Hematopoietic multipotent progenitor cell treated with erythropoietin and hydrocortisone succinate and interleukin-3 and kit ligand, for 17 days (in vitro differentiated cells): ENCODE measurements at regions not wholly inside any gene's neighbourhood (a gene's known extent, or its start where the extent isn't known, plus 50 kb on each side); places are given as distances from the start of the nearest gene placed in this dataset.

Source experiments
- DNase-seq: peaks from one replicate; pipeline ENCODE4 v3.0.0-alpha.2; 2015; ENCODE audit warnings: low spot score

- DNase-seq: no peak
These were observed 380.8 kb downstream of the TMA16 start for GRCh38 chr4:163875327-163875726.

GRCh38 chr4:163878336-163879121, 384.0 kb downstream of the TMA16 start:
- DNase-seq: no peak

GRCh38 chr4:163892417-163892816, 397.9 kb downstream of the TMA16 start:
- DNase-seq: no peak

- no peak for DNase-seq
These were observed 401.0 kb downstream of the TMA16 start for GRCh38 chr4:163895378-163896005.

DNA sequence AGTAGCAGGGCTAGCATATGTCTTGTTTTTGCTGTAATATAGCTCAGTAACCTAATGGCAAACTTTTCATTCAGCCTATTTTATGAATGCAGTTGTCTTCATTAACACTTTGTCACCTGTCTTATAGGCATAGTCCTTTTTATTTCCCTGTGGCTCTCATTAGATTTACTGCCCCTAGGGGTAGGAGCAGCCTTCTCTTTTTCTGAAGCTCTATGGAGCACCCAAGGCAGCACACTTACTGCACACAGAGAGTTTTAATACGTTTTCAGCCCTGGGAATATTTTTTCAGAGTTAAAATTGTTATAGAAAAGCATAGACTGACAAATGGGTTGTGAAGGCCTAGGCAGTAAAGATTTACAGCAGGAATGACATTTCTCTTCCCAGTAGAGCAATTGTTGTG, 406.8 kb downstream of the TMA16 start:
- DNase-seq: no peak

DNA sequence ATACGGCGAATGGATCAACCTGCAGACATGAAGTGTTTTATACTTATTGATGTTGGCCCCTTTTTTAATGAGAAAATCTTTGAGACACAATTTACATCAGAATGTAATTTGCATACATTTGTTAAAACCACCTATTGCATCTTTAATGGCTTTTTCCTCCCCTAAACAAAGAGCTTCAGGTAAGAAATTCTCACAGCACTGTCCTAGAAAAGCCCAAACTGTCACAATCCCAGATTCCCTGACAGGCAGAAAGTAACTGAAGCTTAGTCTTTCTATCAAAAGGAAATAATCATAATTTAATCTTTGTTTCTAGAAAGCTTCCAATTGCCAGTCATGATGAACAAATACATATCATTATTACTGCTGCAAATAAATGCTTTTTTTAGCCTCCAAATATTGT, 407.9 kb downstream of the TMA16 start:
- DNase-seq: no peak

DNA sequence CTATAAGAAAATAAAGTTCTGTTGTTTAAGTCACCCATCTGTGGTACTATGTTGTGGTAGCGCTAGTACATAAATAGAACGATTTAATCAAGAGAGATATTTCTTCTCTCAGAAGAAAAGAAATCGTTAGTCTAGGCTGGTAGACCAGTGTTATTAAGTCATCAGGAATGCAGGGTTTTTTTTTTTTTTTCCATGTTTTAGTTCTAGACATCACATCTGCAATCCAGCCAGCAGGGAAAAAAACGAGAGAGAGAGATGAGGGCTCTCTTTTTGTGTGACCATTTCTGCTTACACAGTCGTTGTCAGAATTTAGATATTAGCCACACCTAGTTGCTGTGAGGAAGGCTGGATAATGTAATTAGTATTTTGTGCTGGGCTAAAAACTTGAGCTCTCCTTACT, 417.4 kb downstream of the TMA16 start:
- DNase-seq: no peak

DNA sequence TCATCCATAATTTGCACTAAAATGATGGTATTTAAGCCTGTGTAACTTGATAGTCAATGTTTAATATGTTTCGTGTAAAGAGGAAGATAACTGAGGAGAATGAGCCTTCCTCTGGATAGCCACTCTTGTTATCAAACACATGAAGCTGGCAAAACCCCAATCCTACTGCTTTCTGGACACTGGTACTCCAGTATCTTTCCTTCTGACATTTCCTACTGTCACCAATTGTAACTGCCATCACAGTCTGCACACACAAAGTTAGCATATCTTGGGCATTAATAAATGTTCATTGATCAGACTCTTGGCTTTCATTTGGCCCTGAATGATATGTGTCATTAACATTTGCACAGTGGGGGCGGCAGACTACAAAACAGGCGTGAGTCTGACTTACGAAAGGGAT, 419.1 kb downstream of the TMA16 start:
- no peak for DNase-seq

DNA sequence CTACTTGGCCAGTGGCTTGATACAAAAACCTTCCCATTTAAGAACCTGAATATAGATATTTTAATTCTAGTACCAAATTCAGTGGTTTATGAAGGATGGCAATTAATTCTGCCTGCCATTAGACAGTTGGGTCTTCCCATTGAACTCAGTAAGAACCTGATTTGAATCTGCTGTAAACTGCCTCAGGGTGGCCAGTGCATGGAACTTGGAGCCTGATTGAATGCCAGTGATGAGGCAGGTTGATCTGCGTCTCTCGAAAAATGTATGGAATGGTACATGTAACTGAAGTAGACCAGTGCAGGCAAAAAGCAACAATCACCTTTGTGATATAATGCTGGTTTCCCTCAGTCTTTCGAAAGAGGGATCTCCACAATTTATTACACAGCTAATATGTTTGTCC, 421.4 kb downstream of the TMA16 start:
- DNase-seq: no peak

GRCh38 chr4:163920426-163920825, 425.9 kb downstream of the TMA16 start:
- DNase-seq: no peak

DNA sequence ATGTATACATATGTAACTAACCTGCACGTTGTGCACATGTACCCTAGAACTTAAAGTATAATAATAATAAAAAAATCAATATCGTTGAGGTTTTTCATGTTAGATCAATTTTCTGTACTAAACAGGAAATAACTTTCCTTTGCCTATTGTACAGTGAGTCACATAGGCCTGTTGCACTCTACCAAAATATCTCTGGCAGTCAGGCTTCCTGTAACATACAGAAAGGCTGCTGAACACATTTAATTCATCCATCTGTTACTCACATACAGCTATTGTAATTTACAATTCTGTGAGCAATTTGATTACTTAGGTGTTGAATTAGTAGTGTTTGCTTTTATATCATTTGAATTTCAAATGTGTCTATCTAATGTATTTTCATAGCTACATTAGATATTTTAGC, 427.8 kb downstream of the TMA16 start:
- no peak for DNase-seq

GRCh38 chr4:163923092-163923491, 428.6 kb downstream of the TMA16 start:
- no peak for DNase-seq

DNA sequence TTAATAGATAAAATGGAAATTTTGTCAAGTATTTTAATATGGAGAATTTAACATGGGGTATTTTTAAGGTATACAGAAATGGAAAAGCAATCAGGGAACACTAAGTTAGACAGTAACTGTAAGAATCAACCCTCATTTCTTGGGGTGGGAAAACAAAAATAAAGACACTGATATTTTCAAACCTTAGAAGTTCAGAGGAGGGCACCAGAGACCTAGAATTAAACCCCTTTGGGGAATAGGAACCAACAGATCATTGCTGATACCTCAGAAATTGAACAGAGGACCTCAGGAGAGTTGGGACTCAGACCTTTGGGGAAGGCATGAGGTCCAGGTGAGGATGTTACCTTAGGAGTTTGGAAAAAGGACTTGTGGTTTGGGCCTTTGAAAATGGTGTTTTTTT, 435.6 kb downstream of the TMA16 start:
- DNase-seq: no peak

DNA sequence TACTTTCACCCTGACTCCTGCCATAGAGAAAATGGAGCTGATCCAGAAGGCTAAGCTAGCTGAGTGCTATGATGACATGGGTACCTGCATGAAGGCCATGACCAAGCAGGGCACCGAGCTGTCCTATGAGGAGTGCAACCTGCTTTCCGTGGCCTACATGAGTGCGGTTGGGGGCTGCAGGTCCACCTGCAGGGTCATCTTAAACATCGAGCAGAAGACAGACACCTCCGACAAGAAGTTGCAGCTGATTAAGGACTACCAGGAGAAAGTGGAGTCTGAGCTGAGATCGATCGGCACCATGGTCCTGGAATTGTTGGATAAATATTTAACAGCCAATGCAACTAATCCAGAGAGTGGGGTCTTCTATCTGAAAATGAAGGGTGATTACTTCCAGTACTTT, 438.0 kb downstream of the TMA16 start:
- DNase-seq: no peak

DNA sequence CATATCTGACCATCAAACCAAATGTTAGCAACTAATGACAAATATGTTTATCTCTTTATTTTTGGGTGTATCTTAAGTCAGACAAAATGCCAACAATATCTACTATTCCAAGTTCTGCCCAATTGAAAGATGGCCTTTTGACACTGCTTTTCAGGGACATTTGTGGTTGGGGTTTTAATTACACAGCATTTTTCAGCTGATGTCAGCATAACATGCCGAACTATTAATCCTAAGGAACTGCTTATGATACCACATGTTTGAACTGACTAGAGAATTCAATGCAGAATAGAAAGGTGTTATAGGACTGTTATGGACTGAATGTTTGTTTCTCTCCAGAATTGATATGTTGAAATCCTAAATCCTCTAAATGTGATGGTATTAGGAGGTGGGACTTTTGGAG, 445.1 kb downstream of the TMA16 start:
- no peak for DNase-seq

DNA sequence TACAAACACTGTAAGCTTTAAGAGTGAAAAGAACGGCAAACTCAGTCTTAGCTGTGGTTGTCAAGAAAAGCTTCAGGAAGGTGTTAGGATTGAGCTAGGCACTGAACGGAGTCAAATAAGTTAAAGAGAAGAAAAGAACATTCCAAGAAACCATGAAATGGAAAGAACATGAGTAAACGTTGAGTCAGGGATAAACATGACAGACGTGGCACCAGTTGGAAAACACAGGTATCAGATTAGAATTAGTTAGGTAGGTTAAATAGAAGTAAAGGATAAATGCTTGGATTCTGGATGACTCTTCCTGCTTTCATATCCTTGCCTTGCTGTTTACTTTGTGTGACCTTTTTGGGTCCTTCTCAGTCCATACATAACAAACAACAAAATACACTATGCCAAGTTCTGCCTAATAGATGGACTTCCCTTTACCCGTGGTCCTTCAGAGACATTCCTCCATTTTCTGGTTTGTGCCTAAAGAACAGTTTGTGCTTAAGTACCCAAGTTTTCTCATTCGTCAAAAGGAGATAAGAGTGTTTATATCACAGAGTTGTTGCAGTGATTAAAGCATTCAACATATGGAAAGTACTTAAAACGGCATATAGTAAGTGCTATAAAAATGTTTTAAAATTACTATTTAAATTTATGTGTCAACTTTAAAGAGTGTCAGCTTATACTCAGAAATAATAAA, 446.9 kb downstream of the TMA16 start:
- no peak for DNase-seq

GRCh38 chr4:163948920-163949455, 454.5 kb downstream of the TMA16 start:
- DNase-seq: no peak

DNA sequence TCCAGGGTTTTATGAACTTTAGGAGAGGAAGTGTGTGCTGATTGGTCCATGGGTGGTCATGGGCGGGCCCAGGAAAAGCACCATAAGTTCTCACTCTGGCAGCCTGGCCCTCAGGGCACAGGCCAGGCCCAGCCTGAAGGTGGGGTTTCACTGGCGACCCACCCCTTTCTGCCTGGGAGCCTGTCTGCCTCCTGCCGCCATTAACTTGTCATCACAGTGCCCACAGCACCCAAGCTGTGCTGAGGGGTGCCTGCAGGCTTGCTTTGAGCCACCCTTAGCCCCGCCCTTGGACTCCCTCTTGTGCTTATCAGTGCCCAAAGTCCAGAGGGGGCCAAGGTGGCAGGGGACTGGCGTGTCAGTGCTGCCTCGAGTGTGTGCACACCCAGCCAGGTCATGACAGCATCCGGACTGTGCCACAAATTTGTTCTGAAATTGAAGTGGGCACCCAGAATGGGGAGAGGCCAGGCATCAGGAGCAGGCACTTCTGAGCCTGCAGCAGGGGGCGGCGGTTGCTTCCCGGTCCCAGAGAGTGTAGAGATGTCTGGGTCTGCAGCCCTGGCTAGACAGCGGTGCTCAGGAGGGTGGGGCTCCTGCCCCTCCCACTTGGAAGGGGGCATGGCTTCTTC, 455.6 kb downstream of the TMA16 start:
- no peak for DNase-seq

- DNase-seq: no peak
These were observed 460.8 kb downstream of the TMA16 start for GRCh38 chr4:163955288-163955687.

DNA sequence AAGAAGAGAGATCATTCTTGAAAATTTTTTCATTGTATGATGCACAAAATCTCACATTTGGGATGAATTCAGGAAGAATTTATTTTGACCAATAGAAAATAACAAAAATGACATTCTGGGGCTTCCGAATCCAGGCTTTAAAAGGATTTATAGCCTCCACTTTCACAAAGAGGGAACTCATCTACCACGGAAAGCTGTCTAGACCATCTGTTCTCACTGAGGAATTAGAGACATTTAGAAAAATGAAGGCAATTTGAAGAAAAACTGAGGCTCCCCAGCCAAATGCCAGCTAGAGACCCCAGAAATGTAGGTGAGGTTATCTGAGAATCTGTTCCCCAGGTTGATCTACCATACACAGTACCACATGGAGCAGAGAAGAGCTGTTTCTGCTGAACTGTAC, 464.3 kb downstream of the TMA16 start:
- no peak for DNase-seq

GRCh38 chr4:163959932-163960331, 465.4 kb downstream of the TMA16 start:
- DNase-seq: no peak

DNA sequence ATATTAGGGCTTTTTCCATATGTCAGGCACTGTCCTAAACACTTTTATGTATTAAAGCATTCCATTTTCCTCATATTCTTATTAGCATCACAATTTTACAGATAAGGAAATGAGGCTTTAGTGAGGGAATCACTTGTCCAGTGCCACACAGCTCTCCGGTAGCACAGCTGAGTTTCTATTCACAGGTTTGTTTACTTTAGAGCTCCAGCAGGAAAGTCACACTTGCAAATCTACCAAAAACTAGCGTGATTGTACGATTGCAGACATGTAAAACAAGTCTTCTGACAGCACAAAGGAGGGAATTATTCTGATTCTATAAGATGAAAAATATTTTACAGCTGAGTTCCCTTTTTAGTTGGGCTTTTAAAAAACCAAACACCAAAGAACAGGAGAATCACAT, 472.1 kb downstream of the TMA16 start:
- DNase-seq: no peak

GRCh38 chr4:163967263-163967662, 472.8 kb downstream of the TMA16 start:
- no peak for DNase-seq
